Prostate gland (tissue), 2 donors: ENCODE measurements at regions not wholly inside any gene's neighbourhood (a gene's known extent, or its start where the extent isn't known, plus 50 kb on each side); places are given as distances from the start of the nearest gene placed in this dataset.

ENCODE experiments used
- DNase-seq: peaks from one replicate; pipeline ENCODE4 v3.0.0-alpha.2; 2019; ENCODE audit warnings: low spot score
- H3K27ac ChIP-seq, 2 donors: fragments of 200-600 bp; sonication (generic); 2 replicates each; pipeline ENCODE4 v1.5.1; 2017 to 2019
- H3K27me3 ChIP-seq: fragments of 200-600 bp; sonication (generic); replicated peaks from 2 replicates; pipeline ENCODE4 v1.5.1; 2019; ENCODE audit not compliant: insufficient read depth
- H3K36me3 ChIP-seq, 2 donors: fragments of 200-600 bp; sonication (generic); 1 replicate in 1 of 2; 2 replicates in 1 of 2; pipeline versions ENCODE4 v1.5.1 to v1.8.1; 2017 to 2019
- H3K4me1 ChIP-seq: fragments of 200-600 bp; sonication (generic); replicated peaks from 2 replicates; pipeline ENCODE4 v1.5.1; 2019
- H3K4me3 ChIP-seq, 2 donors: fragments of 200-600 bp; sonication (generic); 2 replicates each; pipeline ENCODE4 v1.5.1; 2017 to 2019
- H3K9me3 ChIP-seq: fragments of 200-600 bp; sonication (generic); 2 replicates; pipeline ENCODE4 v1.5.1; 2017
- POLR2A ChIP-seq: fragments of 450-650 bp; IDR thresholded peaks from one replicate; pipeline ENCODE4 v1.6.1; 2016; ENCODE audit warnings: antibody characterized with exemption, mild to moderate bottlenecking
- POLR2AphosphoS5 ChIP-seq: sonication (generic); formaldehyde crosslinking; IDR thresholded peaks from one replicate; pipeline ENCODE4 v1.6.1; 2017; ENCODE audit warnings: antibody characterized with exemption
- whole genome bisulfite sequencing: methylation state at CpG from one replicate; pipeline ENCODE4 v1.1.5; 2018; 5-methylcytosine and 5-hydroxymethylcytosine counted together
- intact Hi-C: fragments of 100-400 bp; cut with DNase I; formaldehyde crosslinking; loops from one replicate; pipeline ENCODE4 v1.14.2; 2022
- TF ChIP-seq, protein P1 (sequence below), 4 experiments: fragments of 200-600 bp in 2 of 4; fragments of 450-650 bp in 2 of 4; sonication (generic) in 2 of 4; IDR thresholded peaks; 1 replicate in 3 of 4; 2 replicates in 1 of 4; pipeline ENCODE4 v1.5.1; 2016 to 2019; ENCODE audit warnings: antibody characterized with exemption in 4 of 4, mild to moderate bottlenecking in 2 of 4, moderate library complexity in 2 of 4

DNA sequence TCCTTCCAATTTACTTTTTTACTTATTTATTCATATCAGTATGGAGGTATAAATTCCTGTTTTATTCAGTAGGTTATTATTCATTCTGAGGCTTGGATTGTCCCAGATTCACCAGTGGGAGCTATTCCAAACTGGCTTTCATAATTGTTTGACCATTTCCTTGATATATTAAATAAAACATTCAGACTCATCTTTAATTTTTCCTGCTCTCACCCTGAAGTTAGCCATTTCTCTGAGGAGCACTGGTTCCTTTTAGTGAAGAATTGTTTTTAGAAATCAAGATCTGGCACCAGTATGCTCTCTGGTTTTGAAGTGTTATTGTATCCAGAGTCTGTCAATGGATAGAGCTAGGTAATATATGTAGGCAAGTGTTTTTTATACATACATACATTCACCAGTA lies 66.9 kb upstream of the DCBLD2 start:
- intact Hi-C loops = no loop called here
- Histone ChIP-seq H3K27me3 (no peaks in the 10 kb centered on the region), H3K4me3 (no peak overlapping the region), H3K27ac (no peak overlapping the region), H3K36me3 (no peaks in the 10 kb centered on the region), H3K4me1 (no peaks in the 10 kb centered on the region), H3K9me3 (no peaks in the 10 kb centered on the region)
- no peak for DNase-seq
- TF ChIP-seq POLR2A (no peak), POLR2AphosphoS5 (no peak)
- TF ChIP-seq, protein P1, sequence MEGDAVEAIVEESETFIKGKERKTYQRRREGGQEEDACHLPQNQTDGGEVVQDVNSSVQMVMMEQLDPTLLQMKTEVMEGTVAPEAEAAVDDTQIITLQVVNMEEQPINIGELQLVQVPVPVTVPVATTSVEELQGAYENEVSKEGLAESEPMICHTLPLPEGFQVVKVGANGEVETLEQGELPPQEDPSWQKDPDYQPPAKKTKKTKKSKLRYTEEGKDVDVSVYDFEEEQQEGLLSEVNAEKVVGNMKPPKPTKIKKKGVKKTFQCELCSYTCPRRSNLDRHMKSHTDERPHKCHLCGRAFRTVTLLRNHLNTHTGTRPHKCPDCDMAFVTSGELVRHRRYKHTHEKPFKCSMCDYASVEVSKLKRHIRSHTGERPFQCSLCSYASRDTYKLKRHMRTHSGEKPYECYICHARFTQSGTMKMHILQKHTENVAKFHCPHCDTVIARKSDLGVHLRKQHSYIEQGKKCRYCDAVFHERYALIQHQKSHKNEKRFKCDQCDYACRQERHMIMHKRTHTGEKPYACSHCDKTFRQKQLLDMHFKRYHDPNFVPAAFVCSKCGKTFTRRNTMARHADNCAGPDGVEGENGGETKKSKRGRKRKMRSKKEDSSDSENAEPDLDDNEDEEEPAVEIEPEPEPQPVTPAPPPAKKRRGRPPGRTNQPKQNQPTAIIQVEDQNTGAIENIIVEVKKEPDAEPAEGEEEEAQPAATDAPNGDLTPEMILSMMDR (IDR thresholded peaks at IDR 0.05) = no peak

DNA sequence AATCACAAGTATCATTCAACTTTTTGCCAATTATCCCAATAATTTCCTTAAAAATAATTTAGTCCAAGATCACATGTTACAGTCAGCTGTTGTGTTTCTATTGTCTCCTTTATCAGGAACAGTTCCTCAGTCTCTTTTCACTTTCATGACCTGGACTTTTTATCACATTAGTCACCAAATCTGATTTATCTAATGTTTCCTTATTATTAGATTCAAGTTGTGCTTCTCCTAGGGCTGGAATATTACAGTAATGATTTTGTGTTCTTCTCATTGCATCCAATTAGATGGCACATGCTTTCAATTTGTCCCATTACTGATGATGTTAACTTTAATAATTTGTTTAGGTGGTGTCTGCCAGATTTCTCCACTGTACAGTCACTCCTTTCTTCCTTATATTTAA lies 66.3 kb upstream of the DCBLD2 start:
- no peaks in the 10 kb centered on the region for H3K36me3 ChIP-seq
- intact Hi-C loops = no loop called here
- H3K4me3 ChIP-seq = no peak overlapping the region
- H3K9me3 ChIP-seq = no peaks in the 10 kb centered on the region
- no peak for DNase-seq
- no peaks in the 10 kb centered on the region for H3K4me1 ChIP-seq
- TF ChIP-seq POLR2A (no peak), POLR2AphosphoS5 (no peak)
- TF ChIP-seq, protein P1 (IDR thresholded peaks at IDR 0.05) = no peak
- H3K27me3 ChIP-seq = no peaks in the 10 kb centered on the region
- H3K27ac ChIP-seq = no peak overlapping the region

DNA sequence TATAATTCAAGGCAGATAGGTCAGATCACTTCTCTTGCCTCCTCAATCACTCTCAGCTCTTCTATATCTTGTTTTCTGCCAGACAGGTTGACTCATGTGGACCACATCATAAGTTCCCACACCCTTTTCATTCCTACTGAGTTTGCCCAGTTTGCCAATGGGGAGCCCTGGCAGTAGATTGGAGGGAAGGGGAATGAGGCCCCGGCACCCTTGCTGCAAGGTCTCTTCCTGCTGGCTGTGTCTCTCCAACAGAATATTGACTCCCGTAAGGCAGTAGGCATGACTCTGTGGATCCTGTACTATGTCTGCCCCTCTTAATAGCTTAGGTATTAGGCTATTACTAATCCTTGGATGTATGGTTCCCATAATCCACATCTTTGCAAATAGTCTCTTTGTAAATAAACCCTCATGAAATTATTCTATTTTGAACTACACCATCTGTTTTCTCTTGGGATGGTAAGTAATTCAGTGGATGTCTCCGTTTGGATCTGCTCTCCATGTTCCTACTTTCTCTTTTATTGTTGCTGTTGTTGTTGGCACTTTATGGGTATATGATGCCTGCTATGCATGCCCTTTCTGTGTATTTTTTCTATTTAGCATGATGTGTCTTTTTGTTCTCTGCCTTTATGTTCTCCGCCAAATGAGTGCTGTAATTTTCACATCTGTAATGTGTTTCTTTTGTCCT lies 65.5 kb upstream of the DCBLD2 start:
- TF ChIP-seq POLR2A (no peak), POLR2AphosphoS5 (no peak)
- TF ChIP-seq, protein P1 (IDR thresholded peaks at IDR 0.05) = no peak
- no peak for DNase-seq
- Histone ChIP-seq H3K4me1 (no peaks in the 10 kb centered on the region), H3K36me3 (no peaks in the 10 kb centered on the region), H3K4me3 (no peak overlapping the region), H3K27ac (no peak overlapping the region), H3K27me3 (no peaks in the 10 kb centered on the region), H3K9me3 (no peaks in the 10 kb centered on the region)
- intact Hi-C loops = no loop called here
- 86% methylated on average over 4 of the region's 4 CpGs for WGBS

DNA sequence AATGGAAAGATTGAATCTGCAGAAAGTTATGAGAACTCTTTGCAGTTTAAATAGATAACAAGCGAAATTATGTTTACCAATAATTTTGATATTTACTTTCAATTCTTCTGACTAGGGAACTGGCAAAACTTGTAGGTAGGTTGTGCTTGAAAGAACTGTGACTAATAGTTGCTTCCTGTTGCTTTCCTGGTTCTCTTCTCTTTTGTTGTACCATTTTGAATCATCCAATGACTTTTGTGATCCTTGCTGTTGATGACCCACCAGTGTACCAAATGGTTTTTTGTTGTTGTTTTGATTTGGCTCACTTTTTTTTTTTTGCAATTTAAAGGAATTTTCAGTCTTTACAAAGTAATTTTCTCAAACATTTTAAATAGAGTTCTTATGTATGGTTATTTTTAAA lies 64.9 kb upstream of the DCBLD2 start:
- Histone ChIP-seq H3K9me3 (no peaks in the 10 kb centered on the region), H3K27me3 (no peaks in the 10 kb centered on the region), H3K4me3 (no peak overlapping the region), H3K36me3 (no peaks in the 10 kb centered on the region), H3K27ac (no peak overlapping the region), H3K4me1 (no peaks in the 10 kb centered on the region)
- DNase-seq = no peak
- WGBS = 87% methylated on average over 1 of the region's 1 CpG
- intact Hi-C loops = no loop called here
- TF ChIP-seq, protein P1 (IDR thresholded peaks at IDR 0.05) = no peak
- no peak for TF ChIP-seq POLR2AphosphoS5
- no peak for TF ChIP-seq POLR2A

- intact Hi-C loops = no loop called here
- 48% methylated on average over 2 of the region's 2 CpGs for WGBS
- Histone ChIP-seq H3K27me3 (no peaks in the 10 kb centered on the region), H3K4me3 (no peak overlapping the region), H3K9me3 (no peaks in the 10 kb centered on the region), H3K27ac (no peak overlapping the region), H3K4me1 (no peaks in the 10 kb centered on the region), H3K36me3 (no peaks in the 10 kb centered on the region)
- TF ChIP-seq, protein P1 (IDR thresholded peaks at IDR 0.05) = no peak
- TF ChIP-seq POLR2A = no peak
- TF ChIP-seq POLR2AphosphoS5 = no peak
- DNase-seq = no peak
Measured at GRCh38 chr3:98964784-98965183, 63.3 kb upstream of the DCBLD2 start.
